SK-N-MC (cell line): ENCODE measurements at regions not wholly inside any gene's neighbourhood (a gene's known extent, or its start where the extent isn't known, plus 50 kb on each side); places are given as distances from the start of the nearest gene placed in this dataset.

Experiments
- EZH2 ChIP-seq: fragments of 200-600 bp; sonication (generic); IDR thresholded peaks from one replicate; pipeline ENCODE4 v1.6.1; 2017; ENCODE audit warnings: antibody characterized with exemption
- FOXP2 ChIP-seq: optimal IDR thresholded peaks from 2 replicates; pipeline ENCODE3; 2011; ENCODE audit warnings: mild to moderate bottlenecking, moderate library complexity; ENCODE audit not compliant: insufficient read depth; ENCODE audit errors: extremely low read length, control extremely low read depth
- POLR2AphosphoS5 ChIP-seq: IDR thresholded peaks from 2 replicates; pipeline ENCODE4 v1.6.1; 2012; ENCODE audit warnings: mild to moderate bottlenecking, low read depth, low read length, borderline replicate concordance

DNA sequence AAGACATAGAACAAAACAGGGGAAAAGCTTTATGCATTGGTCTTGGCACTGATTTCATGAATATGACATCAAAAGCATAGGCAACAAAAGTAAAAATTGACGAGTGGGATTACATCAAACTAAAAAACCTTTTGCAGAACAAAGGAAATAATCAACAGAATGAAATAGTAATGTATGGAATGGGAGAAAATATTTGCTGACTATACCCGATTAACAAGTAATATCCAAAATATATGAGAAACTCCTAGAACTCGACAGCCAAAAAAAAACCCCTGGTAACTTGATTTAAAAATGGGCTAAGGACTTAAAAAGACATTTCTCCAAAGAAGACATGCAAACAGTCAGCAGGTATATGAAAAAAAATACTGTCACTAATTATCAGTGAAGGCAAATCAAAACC is 231.7 kb upstream of the MAN1A1 start:
- TF ChIP-seq EZH2: no peak
- no peak for TF ChIP-seq POLR2AphosphoS5
- no peak for TF ChIP-seq FOXP2
